HCT116 (cell line): ENCODE measurements at regions not wholly inside any gene's neighbourhood (a gene's known extent, or its start where the extent isn't known, plus 50 kb on each side); places are given as distances from the start of the nearest gene placed in this dataset.

Experiments used
- EZH2 ChIP-seq: fragments of 200-600 bp; sonication (generic); IDR thresholded peaks from 2 replicates; pipeline ENCODE4 v1.6.1; 2017; ENCODE audit warnings: antibody characterized with exemption, mixed run types
- SRF ChIP-seq: IDR thresholded peaks from 2 replicates; pipeline ENCODE4 v1.6.1; 2012; ENCODE audit warnings: low read depth
- TF ChIP-seq, protein P1 (sequence below), 3 experiments: fragments of 200-600 bp in 1 of 3; sonication (generic) in 1 of 3; IDR thresholded peaks in 2 of 3; conservative IDR thresholded peaks in 1 of 3; 2 replicates each; pipeline ENCODE4 v1.5.1; 2012 to 2017; ENCODE audit warnings: low read depth in 2 of 3, low read length in 2 of 3, antibody characterized with exemption in 1 of 3, borderline replicate concordance in 1 of 3, control low read depth in 1 of 3, mild to moderate bottlenecking in 1 of 3, mixed read lengths in 1 of 3, mixed run types in 1 of 3, moderate library complexity in 1 of 3; ENCODE audit not compliant: insufficient read depth in 1 of 3

DNA sequence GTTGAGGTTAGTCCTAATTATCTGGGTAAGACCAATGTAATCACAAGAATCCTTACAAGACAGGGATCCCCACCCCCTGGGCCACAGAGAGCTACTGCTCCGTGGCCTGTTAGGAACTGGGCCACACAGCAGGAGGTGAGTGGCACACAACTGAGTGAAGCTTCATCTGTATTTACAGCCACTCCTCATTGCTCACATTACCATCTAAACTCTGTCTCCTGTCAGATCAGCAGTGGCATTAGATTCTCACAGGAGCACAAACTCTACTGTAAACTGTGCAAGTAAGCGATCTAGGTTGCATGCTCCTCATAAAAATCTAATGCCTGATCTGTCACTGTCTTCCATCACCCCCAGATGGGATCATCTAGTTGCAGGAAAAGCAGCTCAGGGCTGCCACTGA lies 58.5 kb upstream of the CRBN start:
- TF ChIP-seq SRF: no peak
- TF ChIP-seq, protein P1, sequence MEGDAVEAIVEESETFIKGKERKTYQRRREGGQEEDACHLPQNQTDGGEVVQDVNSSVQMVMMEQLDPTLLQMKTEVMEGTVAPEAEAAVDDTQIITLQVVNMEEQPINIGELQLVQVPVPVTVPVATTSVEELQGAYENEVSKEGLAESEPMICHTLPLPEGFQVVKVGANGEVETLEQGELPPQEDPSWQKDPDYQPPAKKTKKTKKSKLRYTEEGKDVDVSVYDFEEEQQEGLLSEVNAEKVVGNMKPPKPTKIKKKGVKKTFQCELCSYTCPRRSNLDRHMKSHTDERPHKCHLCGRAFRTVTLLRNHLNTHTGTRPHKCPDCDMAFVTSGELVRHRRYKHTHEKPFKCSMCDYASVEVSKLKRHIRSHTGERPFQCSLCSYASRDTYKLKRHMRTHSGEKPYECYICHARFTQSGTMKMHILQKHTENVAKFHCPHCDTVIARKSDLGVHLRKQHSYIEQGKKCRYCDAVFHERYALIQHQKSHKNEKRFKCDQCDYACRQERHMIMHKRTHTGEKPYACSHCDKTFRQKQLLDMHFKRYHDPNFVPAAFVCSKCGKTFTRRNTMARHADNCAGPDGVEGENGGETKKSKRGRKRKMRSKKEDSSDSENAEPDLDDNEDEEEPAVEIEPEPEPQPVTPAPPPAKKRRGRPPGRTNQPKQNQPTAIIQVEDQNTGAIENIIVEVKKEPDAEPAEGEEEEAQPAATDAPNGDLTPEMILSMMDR (IDR thresholded peaks at IDR 0.05 in 2 of 3, conservative IDR thresholded peaks at IDR 0.05 in 1 of 3; ENCODE audit: borderline replicate concordance in 1 of 3, insufficient read depth in 1 of 3, low read depth in 2 of 3, low read length in 2 of 3): no peak
- no peak for TF ChIP-seq EZH2
